Endodermal cell (in vitro differentiated cells): ENCODE measurements at regions not wholly inside any gene's neighbourhood (a gene's known extent, or its start where the extent isn't known, plus 50 kb on each side); places are given as distances from the start of the nearest gene placed in this dataset.

Experiments
- DNase-seq: peaks from one replicate; pipeline ENCODE4 v3.0.0-alpha.2; 2017
- H3K27ac ChIP-seq: 2 replicates; pipeline ENCODE4 v1.5.1; 2013; ENCODE audit warnings: mild to moderate bottlenecking, low read depth, low read length, moderate library complexity
- H3K27me3 ChIP-seq: 2 replicates; pipeline ENCODE4 v1.6.1; 2013; ENCODE audit warnings: mild to moderate bottlenecking, low read length, moderate library complexity; ENCODE audit not compliant: insufficient read depth, control insufficient read depth, poor library complexity, severe bottlenecking
- H3K36me3 ChIP-seq: 2 replicates; pipeline ENCODE4 v1.7.0; 2013; ENCODE audit warnings: mild to moderate bottlenecking, low read length, moderate library complexity; ENCODE audit not compliant: control insufficient read depth, insufficient read depth
- H3K4me1 ChIP-seq: one replicate; pipeline ENCODE4 v1.7.0; 2013; ENCODE audit warnings: low read length; ENCODE audit not compliant: control insufficient read depth, insufficient read depth
- H3K4me3 ChIP-seq: 2 replicates; pipeline ENCODE4 v1.5.1; 2013; ENCODE audit warnings: mild to moderate bottlenecking, low read length, moderate library complexity
- H3K9ac ChIP-seq: 2 replicates; pipeline ENCODE4 v1.6.1; 2013; ENCODE audit warnings: mild to moderate bottlenecking, low read length, moderate library complexity; ENCODE audit not compliant: poor library complexity, severe bottlenecking; ENCODE audit errors: extremely low read depth
- H3K9me3 ChIP-seq: 2 replicates; pipeline ENCODE4 v1.6.1; 2013; ENCODE audit warnings: mild to moderate bottlenecking, low read length, moderate library complexity; ENCODE audit not compliant: control insufficient read depth
- H3K27ac Mint-ChIP-seq: 2 replicates; pipeline ENCODE4 v1.8.0; 2020; ENCODE audit warnings: mixed read lengths
- H3K27me3 Mint-ChIP-seq: 2 replicates; pipeline ENCODE4 v1.8.0; 2021; ENCODE audit warnings: mild to moderate bottlenecking, mixed read lengths; ENCODE audit not compliant: insufficient read depth
- H3K36me3 Mint-ChIP-seq: 2 replicates; pipeline ENCODE4 v1.8.0; 2020; ENCODE audit warnings: low read depth, mixed read lengths
- H3K4me1 Mint-ChIP-seq: 2 replicates; pipeline ENCODE4 v1.8.0; 2020; ENCODE audit warnings: mixed read lengths
- H3K4me3 Mint-ChIP-seq: 2 replicates; pipeline ENCODE4 v1.8.0; 2020; ENCODE audit warnings: mild to moderate bottlenecking, moderate library complexity, mixed read lengths
- H3K9me3 Mint-ChIP-seq: 2 replicates; pipeline ENCODE4 v1.8.0; 2020; ENCODE audit warnings: mild to moderate bottlenecking, mixed read lengths
- CTCF ChIP-seq: fragments of 200-600 bp; sonication (generic); conservative IDR thresholded peaks from 2 replicates; pipeline ENCODE4 v1.5.0; 2021; ENCODE audit warnings: antibody characterized with exemption, mild to moderate bottlenecking
- WGBS, 2 experiments: methylation state at CpG; one replicate each; pipeline versions ENCODE4 v1.1.5 to v1.1.7; 2013; ENCODE audit warnings: missing lambda C conversion rate in 2 of 2, mixed read lengths in 1 of 2; ENCODE audit not compliant: insufficient coverage in 1 of 2, insufficient read length in 1 of 2; 5-methylcytosine and 5-hydroxymethylcytosine counted together

- Mint-ChIP-seq H3K36me3 (no peaks in the 10 kb centered on the region), H3K4me1 (peaks cover 12% of the 10 kb centered on the region), H3K27ac (no peak overlapping the region), H3K4me3 (no peak overlapping the region), H3K9me3 (peaks cover 12% of the 10 kb centered on the region), H3K27me3 (peaks cover 34% of the 10 kb centered on the region)
- no peaks in the 10 kb centered on the region for H3K36me3 ChIP-seq
- H3K27ac ChIP-seq: no peak overlapping the region
- TF ChIP-seq CTCF: no peak
- peaks cover 12% of the 10 kb centered on the region for H3K9me3 ChIP-seq
- 89% methylated on average over 6 of the region's 6 CpGs; no CpG with 5 or more reads in 1 of the 2 experiments for WGBS, 2 experiments
- H3K27me3 ChIP-seq: no peaks in the 10 kb centered on the region
- DNase-seq: no peak
- H3K9ac ChIP-seq: no peak overlapping the region
- H3K4me3 ChIP-seq: no peak overlapping the region
- no peaks in the 10 kb centered on the region for H3K4me1 ChIP-seq
These were observed 65.4 kb downstream of the GPR6 start for GRCh38 chr6:110043366-110043994.

- Histone ChIP-seq H3K27ac (no peak overlapping the region), H3K4me3 (no peak overlapping the region), H3K36me3 (no peaks in the 10 kb centered on the region), H3K4me1 (no peaks in the 10 kb centered on the region), H3K9me3 (peaks cover 18% of the 10 kb centered on the region), H3K9ac (no peak overlapping the region), H3K27me3 (no peaks in the 10 kb centered on the region)
- peaks cover 12% of the 10 kb centered on the region for H3K9me3 Mint-ChIP-seq
- peaks cover 37% of the 10 kb centered on the region for H3K27me3 Mint-ChIP-seq
- H3K27ac Mint-ChIP-seq: no peak overlapping the region
- no peak for DNase-seq
- WGBS, 2 experiments: 91 to 92% methylated on average over 4 to 6 of the region's 6 CpGs
- TF ChIP-seq CTCF: no peak
- H3K36me3 Mint-ChIP-seq: no peaks in the 10 kb centered on the region
- H3K4me1 Mint-ChIP-seq: peaks cover 12% of the 10 kb centered on the region
- H3K4me3 Mint-ChIP-seq: no peak overlapping the region
These were observed 66.0 kb downstream of the GPR6 start for GRCh38 chr6:110044096-110044495.

- WGBS, 2 experiments: 96 to 100% methylated on average over 2 to 3 of the region's 3 CpGs
- Histone ChIP-seq H3K4me3 (no peak overlapping the region), H3K27me3 (no peaks in the 10 kb centered on the region), H3K9me3 (peaks cover 18% of the 10 kb centered on the region), H3K27ac (no peak overlapping the region), H3K36me3 (no peaks in the 10 kb centered on the region), H3K4me1 (no peaks in the 10 kb centered on the region), H3K9ac (no peak overlapping the region)
- Mint-ChIP-seq H3K36me3 (no peaks in the 10 kb centered on the region), H3K27me3 (peaks cover 37% of the 10 kb centered on the region), H3K27ac (no peak overlapping the region), H3K4me1 (peaks cover 11% of the 10 kb centered on the region), H3K4me3 (no peak overlapping the region), H3K9me3 (peaks cover 12% of the 10 kb centered on the region)
- TF ChIP-seq CTCF: no peak
- DNase-seq: no peak
These were observed 66.5 kb downstream of the GPR6 start for GRCh38 chr6:110044622-110045021.
